Pulmonary artery endothelial cell (primary cell): ENCODE measurements at regions not wholly inside any gene's neighbourhood (a gene's known extent, or its start where the extent isn't known, plus 50 kb on each side); places are given as distances from the start of the nearest gene placed in this dataset.
"Not testable (repeated sequence)": the region's sequence is repeated elsewhere in the genome, so short reads cannot be mapped to it uniquely, and the experiment has no call there.

ENCODE experiments used
- DNase-seq: peaks from one replicate; pipeline ENCODE4 v3.0.0-alpha.2; 2011; ENCODE audit warnings: low read depth, low spot score

GRCh38 chr16:58906981-58907715, 173.0 kb upstream of the GOT2 start:
- DNase-seq: no peak

- DNase-seq: no peak
Measured at GRCh38 chr16:58904291-58904690, 170.2 kb upstream of the GOT2 start.

GRCh38 chr16:58889516-58889915, 155.4 kb upstream of the GOT2 start:
- DNase-seq: no peak

GRCh38 chr16:58885528-58886170, 151.5 kb upstream of the GOT2 start:
- no peak for DNase-seq

GRCh38 chr16:58884141-58884540, 150.0 kb upstream of the GOT2 start:
- DNase-seq: no peak

GRCh38 chr16:58883131-58883530, 149.0 kb upstream of the GOT2 start:
- no peak for DNase-seq

GRCh38 chr16:58882292-58882691, 148.2 kb upstream of the GOT2 start:
- DNase-seq: no peak

- not testable (repeated sequence) for DNase-seq
Measured at GRCh38 chr16:58878641-58879040, 144.5 kb upstream of the GOT2 start.

- no peak for DNase-seq
Measured at GRCh38 chr16:58866935-58867334, 132.8 kb upstream of the GOT2 start.

- no peak for DNase-seq
Measured at GRCh38 chr16:58863761-58864160, 129.6 kb upstream of the GOT2 start.

- DNase-seq: no peak
Measured at GRCh38 chr16:58863042-58863441, 128.9 kb upstream of the GOT2 start.

GRCh38 chr16:58862334-58863021, 128.4 kb upstream of the GOT2 start:
- DNase-seq: no peak

- DNase-seq: no peak
Measured at GRCh38 chr16:58859958-58860669, 126.0 kb upstream of the GOT2 start.

- DNase-seq: not testable (repeated sequence)
Measured at GRCh38 chr16:58858577-58858976, 124.5 kb upstream of the GOT2 start.

GRCh38 chr16:58855291-58855863, 121.3 kb upstream of the GOT2 start:
- no peak for DNase-seq

GRCh38 chr16:58853854-58854791, 120.0 kb upstream of the GOT2 start:
- no peak for DNase-seq

GRCh38 chr16:58850678-58851020, 116.5 kb upstream of the GOT2 start:
- DNase-seq: no peak

GRCh38 chr16:58850019-58850677, 116.0 kb upstream of the GOT2 start:
- DNase-seq: no peak

- no peak for DNase-seq
Measured at GRCh38 chr16:58848662-58849002, 114.5 kb upstream of the GOT2 start.
